Activated naive CD4-positive, alpha-beta T cell (primary cell): ENCODE measurements at regions not wholly inside any gene's neighbourhood (a gene's known extent, or its start where the extent isn't known, plus 50 kb on each side); places are given as distances from the start of the nearest gene placed in this dataset.

Source experiments
- DNase-seq, 4 experiments: peaks; one replicate each; lab custom pipeline; 2025; lab: John Stamatoyannopoulos, UW

DNA sequence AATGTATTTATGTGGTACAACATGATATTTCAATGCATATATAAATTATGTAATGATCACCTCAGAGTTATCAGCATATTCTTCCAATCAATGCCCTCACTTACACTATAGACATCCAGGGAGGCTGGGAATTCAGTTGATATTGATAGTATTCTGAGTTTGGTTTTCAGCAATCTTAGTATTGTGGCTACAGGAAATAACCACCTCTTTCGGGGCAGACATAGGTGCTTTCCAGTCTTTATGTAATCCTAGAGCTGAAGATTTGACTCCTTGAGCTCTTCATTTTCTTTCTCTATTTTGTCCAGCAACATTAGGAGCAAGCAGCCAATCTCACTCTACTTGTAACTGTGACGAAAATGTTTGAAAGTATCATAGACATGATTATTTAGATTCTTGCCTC is 712.7 kb upstream of the KIRREL3 start:
- no peak for DNase-seq

DNA sequence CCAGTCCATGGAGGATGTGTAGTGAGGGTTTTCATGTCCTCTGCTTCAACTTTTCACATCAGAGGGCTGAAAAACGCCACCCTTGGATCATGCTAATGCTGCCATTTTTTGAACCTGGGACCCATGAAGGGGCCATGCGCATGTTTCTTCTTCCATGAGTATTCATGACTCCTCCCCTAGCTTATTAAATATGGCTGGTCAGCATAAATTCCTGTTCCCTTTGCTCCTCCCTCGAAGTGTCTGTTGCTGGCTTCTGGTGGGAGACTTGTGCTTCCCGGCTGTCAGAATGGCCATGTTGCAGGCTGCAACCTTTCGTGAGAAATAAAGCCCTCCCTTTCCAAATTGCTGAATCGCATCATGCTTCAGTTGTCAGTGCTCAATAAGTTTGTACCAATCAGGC is 711.2 kb upstream of the KIRREL3 start:
- DNase-seq = no peak

DNA sequence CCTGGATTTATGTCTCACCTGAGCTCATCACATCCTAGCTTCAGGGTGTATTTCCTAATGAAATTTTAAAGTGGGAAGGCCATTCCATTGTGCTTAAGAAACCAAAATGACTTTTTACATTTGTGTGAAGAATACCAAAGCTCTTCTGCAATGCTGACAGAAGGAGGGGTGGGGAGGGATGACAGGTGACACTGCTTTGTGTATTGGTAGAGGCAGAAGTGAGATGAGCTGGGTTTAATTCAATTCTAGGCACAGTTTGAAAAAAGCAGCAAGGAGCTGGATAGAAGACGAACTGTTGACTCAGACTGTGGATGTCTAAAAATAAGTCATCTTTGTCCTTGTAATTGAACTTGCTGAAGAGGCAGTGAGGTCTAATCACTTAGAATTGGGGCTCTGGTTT is 710.3 kb upstream of the KIRREL3 start:
- no peak for DNase-seq

DNA sequence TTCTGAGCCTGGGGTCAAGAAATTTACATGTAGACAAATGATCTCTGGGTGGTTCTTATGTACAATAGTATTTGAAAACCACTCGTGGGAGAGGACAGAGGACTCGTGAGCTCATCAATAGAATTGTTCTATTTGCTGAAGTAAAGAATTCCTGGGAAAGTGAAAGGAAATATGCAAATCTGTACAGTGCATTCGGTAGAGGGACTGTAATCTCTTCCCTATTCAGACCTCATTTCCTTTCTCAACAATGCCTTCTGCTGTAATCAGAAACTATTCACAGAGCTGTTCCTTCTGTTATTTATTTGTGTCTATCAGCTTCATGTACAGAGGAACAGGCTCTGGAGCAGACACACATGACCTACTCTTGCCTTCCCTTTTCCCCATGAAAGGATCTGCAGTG is 709.4 kb upstream of the KIRREL3 start:
- no peak for DNase-seq

DNA sequence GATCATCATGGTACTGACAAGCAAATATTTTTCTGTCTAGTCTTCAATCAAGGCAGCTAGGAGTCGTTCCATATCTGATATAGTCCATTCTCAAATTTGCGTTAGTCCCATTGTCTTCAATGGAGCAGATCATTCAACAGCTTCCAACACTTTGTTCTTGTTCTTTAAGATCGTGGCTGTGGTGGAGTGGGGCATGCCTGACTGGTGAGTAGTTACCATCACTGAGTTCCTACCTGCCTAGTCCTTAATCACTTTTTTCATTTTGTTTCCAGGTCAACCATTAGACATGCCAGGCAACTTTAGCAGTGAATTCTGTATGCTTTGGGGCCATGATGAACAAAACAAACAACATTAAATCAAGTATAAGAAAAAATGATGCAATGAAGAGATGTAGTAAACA is 693.1 kb upstream of the KIRREL3 start:
- no peak for DNase-seq

DNA sequence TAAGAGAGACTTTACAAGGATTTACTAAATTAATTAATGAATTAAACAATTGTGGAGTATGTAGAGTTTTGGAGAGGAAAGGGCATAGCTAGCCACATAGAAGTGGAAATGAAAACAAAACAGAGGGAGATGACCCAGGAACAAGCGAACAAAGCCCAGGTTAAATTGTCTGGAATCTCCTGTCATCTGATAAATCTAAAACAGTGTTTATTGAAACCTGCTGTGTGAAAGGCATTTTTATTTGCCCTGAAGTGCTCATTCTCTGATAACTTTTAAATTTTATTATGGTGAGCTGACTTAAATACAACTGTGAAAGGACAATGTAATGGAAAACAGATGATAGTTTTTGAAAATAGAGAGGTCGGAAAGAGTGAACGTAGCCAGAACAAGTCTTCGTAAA is 682.8 kb upstream of the KIRREL3 start:
- no peak for DNase-seq

DNA sequence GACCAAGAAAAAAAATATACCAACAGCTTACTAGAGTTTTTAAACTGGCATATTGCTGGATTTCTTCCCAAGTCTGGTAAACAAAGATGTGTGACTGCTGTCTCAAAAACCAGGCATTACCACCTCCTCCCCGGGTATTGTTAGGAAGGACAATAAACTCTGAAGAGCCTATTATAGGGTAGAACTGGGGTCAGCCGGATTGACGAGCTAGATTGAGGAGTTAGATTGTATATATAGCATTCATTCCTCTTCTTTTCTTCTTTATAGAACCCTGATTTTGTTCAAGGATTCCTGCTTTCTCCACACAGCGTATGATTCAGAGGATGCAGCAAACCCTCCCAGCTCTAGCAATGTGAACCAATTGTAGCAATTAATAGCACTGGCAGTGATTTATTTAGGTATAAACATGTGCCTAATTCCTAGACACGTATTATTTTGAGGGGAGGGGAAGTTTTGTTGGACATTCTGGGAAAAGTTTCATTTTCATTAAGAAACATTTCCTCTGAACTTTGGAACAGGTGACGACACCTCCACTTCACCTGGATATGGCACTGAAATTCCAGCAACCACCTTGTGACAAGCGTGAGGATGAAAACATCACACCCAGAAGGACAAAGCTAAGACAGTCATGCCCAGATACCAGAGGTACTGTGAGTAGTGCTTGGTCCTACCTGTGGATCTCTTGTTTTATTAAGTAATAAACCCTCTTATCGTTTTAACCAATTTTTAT is 679.4 kb upstream of the KIRREL3 start:
- DNase-seq = no peak

DNA sequence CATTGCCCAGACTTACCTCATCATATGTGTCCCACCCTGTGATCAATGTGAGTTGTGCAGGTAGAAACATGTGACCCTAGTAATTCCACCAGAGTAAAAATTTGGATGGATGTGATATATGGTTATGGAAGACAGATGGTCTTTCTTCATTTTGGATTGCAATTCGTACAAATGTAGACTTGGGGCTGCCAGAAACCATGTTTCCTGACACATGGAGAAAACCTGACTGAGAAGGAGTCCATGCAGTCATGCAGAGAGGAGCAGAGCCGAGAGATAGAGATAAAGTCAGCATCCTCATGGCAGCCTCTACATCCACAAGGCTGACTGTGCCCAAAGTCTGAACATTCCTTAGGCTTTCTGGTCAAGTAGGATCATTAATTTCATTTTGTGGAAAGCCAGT is 678.1 kb upstream of the KIRREL3 start:
- DNase-seq = no peak

DNA sequence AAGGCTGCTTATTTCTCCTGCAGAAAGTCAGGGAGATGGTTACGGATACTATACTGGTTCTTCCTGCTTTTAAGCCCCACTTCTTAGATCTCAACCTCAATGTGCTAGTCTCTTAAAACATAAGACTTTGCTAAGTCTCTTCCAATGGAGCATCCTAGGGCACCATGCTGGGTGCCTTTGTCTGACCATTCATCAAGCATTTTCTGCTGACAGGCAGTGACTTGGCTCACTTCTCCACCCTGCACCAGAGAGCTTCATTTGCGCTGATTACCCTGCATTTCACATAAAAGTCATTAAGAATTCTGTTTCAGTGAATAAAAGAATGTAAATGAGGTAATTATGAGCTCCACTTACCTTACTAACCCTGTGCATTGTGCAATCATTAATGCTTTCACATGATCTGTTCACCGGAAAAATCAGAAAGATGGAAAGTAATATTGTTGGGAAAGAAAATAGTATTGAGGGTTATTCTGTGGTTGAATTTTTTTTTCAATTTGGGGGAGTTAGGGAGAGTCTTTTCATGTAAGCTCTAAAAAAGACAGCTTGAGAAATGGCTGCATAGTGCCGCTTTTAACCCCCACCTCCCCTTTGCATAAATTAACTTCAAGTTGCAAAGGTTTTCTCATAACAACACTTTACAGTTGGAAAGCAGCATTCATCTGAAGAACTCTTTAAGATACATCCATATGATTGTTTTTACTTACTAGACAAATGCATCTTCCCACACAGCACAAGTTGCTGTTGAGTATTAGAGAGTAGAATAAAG is 677.3 kb upstream of the KIRREL3 start:
- DNase-seq = no peak

DNA sequence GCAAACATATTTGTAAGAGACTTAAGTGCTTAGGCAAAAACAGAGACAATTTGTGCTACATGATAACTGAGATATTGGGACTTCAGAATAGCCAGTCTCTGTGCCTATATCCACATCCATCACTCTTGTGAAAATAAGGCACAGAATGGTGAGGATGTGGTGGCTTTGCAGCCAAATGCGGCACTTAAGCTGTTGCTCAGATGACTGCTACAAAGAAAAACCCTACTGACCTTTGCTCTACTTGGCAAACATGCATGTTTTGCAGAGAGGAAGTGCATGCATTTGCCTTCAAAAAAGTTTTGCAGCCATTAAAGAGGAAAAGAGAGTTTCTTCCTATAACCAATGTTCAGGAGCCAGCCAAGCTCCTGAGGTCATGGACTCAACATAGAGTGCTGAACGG is 675.0 kb upstream of the KIRREL3 start:
- no peak for DNase-seq

DNA sequence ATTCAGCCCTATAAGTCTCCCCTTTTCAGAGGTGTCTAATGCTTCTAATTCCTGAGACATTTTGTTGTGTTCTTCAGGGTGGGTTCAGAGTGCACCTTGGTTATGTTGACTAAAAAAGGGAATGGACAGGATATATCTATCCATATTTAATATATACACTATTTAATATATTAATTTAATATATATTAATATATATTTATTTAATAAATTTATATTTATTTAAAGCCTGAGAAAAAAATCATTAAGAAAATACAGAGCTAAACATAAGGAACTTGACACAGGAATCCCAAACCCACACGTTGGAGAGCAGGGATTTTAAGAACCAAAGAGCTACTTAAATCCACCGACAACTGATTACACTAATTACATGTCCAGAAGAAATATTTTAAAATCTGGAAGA is 674.2 kb upstream of the KIRREL3 start:
- no peak for DNase-seq

DNA sequence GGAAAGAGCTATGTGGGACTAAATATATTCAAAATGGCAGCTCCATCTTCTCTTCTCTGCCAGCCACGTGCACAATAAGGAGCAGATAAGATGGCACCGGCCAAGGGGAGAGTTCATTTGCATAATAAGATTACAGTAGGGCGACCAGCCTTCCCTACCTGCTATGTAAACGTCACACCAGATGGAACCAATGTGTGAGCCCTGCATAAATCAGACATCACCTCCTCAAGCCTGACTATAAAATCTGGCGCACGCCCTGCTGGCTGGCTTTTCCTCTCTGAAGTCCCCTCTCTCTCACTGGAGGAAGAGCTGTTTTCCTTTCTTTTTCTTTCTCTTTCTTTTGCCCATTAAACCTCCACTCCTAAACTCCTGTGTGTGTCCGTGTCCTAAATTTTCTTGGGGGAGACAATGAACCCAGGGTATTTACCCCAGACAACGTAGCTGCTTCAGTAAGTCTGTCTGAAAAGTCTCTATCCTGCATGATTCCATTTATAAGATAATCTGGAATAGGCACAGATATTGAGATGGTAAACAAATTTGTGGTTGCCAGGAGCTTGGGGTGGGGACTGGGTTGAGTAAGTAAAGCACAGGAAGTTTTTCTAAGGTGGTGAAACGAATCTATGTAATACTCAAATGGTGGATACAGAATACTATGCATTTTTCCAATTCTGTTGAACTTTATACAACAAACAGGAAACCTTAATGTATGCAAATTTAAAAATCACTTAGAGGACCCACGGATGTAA is 670.0 kb upstream of the KIRREL3 start:
- DNase-seq = no peak

DNA sequence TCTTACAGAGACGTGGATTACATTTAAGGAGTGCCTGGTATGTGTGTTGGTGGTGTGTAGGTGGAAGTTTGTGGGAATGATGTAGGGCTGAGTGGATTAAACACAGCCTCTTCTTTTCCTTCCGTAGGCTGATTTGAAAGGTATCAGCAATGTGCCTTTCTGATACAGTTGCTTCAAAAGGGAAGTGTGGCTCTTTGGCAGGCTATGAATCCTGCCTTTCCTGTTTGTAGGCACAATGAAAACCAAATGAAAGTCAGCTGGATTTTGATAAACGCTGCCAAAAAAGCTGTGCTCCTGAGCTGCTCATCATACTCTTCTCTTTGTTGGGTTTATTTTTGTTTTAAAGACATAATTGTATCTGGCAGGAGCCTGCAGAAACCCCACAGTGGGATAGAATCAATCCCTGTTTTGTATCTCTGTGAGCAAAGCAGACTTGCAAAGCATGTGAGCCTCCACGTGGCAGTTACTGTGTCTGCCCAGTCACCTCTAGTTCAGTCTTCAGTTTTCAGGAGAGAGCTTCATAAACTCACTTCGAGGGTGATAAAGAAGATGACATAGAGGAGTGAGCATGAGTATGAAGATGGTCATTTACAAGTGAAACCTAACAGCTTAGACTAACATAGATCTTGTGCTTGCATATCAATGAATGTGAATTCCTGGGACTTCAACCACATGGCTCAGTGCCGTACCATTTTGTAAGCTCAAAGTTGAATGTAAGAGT is 655.7 kb upstream of the KIRREL3 start:
- no peak for DNase-seq

DNA sequence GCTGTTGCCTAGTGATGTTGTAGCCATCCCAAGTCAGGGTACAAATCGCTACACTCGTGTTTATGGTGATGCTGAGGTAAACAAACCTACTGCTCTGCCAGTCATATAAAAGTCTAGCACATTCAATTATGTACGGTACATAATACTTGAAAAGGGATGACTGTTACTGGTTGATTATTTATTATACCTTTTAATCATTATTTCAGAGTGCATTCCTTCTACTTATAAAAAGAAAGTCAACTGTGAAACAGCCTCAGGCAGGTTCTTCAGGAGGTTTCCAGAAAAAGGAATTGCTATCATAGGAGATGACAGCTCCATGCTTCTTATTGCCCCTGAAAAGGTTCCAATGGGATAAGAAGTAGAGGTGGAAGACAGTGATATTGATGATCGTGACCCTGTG is 652.5 kb upstream of the KIRREL3 start:
- DNase-seq = no peak

DNA sequence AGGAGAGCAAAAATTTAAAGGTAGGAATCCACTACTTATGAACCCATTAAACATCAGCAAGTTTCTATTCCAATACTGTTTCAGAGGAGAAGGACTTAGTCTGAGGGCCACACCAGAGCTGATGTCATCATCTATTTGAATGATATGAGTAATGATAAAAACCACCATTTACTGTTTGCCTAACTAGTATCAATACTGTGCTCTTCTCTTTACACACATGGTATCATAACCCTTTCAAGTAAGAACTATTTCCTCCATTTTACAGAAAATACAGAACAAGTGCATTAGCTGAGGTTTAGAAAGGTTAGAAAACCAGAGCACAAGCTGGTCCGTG is 651.3 kb upstream of the KIRREL3 start:
- no peak for DNase-seq

DNA sequence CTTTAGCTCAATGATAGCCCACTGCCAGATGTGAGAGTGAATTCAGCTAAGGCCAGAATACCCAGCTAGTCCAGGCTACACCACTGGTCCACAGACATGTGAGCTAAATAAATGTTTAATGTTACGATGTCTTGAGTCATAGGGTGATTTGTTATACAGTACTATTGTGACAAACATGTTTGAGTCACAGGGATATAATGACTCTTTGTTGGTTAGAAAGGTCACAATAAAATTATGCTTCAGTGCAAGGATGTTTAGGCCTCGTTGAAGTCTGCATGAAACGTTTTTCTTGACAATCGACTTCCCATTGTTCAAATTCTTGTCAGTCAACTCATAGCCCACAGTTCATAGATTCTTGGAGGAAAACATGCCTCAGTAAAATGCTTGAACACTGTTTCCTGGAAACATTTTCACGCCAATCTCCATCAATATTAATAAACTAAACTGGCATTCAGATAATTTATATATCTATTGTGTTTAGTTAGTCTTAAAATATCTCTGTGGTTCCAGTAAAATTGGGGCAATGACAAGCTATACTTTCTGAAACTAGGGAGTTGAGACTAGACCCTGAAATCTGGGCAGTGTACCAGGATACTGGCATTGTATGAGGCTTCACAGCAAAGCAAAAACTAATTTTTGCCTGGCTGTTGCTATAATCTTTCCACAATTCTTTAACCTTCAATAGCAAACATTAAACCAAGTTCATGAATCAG is 650.8 kb upstream of the KIRREL3 start:
- DNase-seq = no peak

DNA sequence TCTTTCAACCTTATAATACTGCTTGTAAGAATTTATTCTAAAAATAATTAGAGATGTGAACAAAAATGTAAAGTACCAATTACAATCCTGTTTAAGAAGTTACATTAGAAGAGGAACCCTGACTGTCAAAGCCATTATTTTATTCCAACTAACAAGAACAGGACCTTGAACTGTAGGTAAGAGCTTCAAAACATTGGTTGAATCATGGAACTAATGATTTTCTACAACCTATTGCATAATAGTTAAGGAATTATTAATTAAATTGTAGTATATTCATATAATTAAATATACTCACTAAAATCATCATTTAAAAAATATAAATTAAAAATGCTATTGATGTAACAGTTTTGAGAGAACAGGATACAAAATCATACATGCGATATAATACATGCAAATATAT is 649.4 kb upstream of the KIRREL3 start:
- DNase-seq = no peak

DNA sequence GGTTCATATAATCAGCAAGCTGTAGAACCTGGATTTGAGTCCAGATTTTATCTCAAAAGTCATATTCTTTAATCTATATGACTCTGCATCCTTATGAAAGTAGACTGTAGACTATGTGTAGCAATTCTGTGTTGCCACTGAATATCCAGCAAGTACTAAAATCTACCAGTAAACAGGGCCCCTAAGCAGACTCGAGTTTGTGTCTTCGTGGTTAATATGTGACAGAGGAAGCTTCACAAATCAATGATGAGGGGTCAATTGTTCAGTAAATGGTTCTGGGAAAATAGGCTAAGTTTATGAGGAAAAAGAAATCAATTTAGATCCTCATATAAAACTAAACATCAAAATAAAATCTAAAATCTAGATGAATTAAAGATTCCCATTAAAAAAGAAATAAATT is 648.5 kb upstream of the KIRREL3 start:
- DNase-seq = no peak

DNA sequence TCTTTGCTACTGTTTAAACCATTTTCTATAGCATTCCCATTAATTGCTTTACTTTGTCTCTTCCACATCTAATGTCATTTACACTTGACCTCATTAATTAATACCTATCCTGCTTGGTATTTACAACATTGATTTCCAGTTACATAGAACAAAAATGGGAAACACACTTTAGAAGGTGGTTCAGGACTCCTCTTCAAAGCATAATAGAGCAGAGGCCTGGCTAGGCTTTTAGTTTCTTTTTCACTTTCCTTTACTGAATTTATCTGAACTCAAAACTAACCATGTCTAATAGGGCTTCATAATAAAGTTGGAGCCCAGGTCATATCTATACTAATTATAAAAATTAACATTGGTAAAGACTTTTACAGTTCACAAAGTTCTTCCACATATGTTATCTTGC is 648.0 kb upstream of the KIRREL3 start:
- DNase-seq = no peak

DNA sequence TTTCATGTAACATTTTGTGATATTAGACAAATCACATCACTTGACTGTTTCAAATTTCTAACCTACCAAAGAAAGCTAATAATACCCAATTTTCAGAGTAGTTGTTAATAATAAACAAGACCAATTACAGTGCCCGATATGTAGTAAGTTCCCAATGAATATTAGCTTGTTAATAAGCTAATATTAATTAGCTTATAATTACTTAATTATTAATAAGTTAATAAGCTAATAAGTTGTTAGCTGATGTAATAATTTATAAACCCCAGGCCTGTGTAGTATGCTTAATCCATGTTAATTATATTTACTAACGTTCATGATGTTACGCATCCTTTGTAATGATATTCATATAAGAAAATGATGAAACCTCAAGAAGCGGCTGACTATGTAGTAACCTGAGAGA is 643.8 kb upstream of the KIRREL3 start:
- DNase-seq = no peak

DNA sequence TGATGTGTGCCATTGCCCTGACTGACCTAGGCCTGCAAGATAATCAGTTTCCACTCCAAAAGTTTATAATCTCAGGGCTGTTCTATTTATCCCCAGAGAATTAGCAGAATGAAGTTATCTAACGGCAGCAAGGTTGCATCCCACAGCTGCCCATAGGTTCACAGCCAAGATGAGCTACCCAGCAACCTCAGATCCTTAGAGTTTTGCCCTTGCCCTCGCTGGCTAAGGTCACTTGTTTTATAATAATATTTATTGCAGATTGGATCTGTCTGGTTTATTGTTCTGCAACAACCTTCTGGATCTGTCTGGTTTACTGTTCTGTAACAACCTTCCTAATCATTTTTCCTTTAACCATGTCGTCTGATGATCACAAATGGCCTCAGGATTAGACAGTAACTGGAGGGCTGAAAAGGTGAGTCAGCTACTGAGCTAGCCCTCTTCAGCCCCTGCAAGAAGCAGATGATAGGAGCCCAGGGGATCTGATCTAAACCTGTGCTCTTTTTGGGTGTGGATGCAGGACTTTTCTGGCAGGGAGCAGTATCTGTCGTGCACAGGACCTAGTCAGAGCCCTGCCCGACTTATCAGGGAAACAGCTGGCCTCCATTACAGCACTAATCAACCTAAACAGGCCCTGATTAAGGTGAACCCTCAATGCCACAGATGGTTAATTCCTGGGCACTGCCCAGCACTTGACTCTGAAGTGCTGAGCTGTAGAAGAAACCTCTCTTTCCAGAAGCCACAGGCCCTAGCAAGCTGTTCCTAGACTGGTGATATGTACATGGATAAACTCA is 642.9 kb upstream of the KIRREL3 start:
- DNase-seq = no peak
